ENCODE measurements at regions not wholly inside any gene's neighbourhood (a gene's known extent, or its start where the extent isn't known, plus 50 kb on each side); places are given as distances from the start of the nearest gene placed in this dataset.

- Mint-ChIP-seq H3K27me3 (ENCODE audit: low read depth) (peaks cover 10% of the 10 kb centered on the region), H3K4me3 (no peak overlapping the region), H3K36me3 (no peaks in the 10 kb centered on the region), H3K27ac (no peak overlapping the region), H3K4me1 (peaks cover 5% of the 10 kb centered on the region), H3K9me3 (no peaks in the 10 kb centered on the region)
- TF ChIP-seq CTCF (IDR thresholded peaks at IDR 0.05; ENCODE audit: unreplicated experiment) = no peak
- DNase-seq (ENCODE audit: low spot score in 2 of 2, unreplicated experiment in 2 of 2) = no peak
Measured at GRCh38 chr1:117678246-117678977, 72.6 kb downstream of the TENT5C start.

GRCh38 chr1:117679299-117679698 lies 73.5 kb downstream of the TENT5C start:
- TF ChIP-seq CTCF (IDR thresholded peaks at IDR 0.05; ENCODE audit: unreplicated experiment) = no peak
- H3K36me3 Mint-ChIP-seq = no peaks in the 10 kb centered on the region
- no peak overlapping the region for H3K27ac Mint-ChIP-seq
- H3K9me3 Mint-ChIP-seq = no peaks in the 10 kb centered on the region
- DNase-seq (ENCODE audit: low spot score in 2 of 2, unreplicated experiment in 2 of 2) = no peak
- H3K4me3 Mint-ChIP-seq = no peak overlapping the region
- H3K4me1 Mint-ChIP-seq = peaks cover 5% of the 10 kb centered on the region
- peaks cover 13% of the 10 kb centered on the region for H3K27me3 Mint-ChIP-seq (ENCODE audit: low read depth)

- no peak for TF ChIP-seq CTCF (IDR thresholded peaks at IDR 0.05; ENCODE audit: unreplicated experiment)
- DNase-seq (ENCODE audit: low spot score in 2 of 2, unreplicated experiment in 2 of 2) = no peak
- Mint-ChIP-seq H3K27me3 (ENCODE audit: low read depth) (peaks cover 10% of the 10 kb centered on the region), H3K4me1 (peaks cover 5% of the 10 kb centered on the region), H3K27ac (no peak overlapping the region), H3K9me3 (no peaks in the 10 kb centered on the region), H3K36me3 (no peaks in the 10 kb centered on the region), H3K4me3 (no peak overlapping the region)
Measured at GRCh38 chr1:117679868-117680267, 74.0 kb downstream of the TENT5C start.

GRCh38 chr1:117680316-117681002 lies 74.6 kb downstream of the TENT5C start:
- H3K9me3 Mint-ChIP-seq = no peaks in the 10 kb centered on the region
- H3K27ac Mint-ChIP-seq = no peak overlapping the region
- H3K27me3 Mint-ChIP-seq (ENCODE audit: low read depth) = peaks cover 7% of the 10 kb centered on the region
- DNase-seq (ENCODE audit: low spot score in 2 of 2, unreplicated experiment in 2 of 2) = no peak
- peaks cover 5% of the 10 kb centered on the region for H3K4me1 Mint-ChIP-seq
- no peak for TF ChIP-seq CTCF (IDR thresholded peaks at IDR 0.05; ENCODE audit: unreplicated experiment)
- no peaks in the 10 kb centered on the region for H3K36me3 Mint-ChIP-seq
- H3K4me3 Mint-ChIP-seq = no peak overlapping the region

- peaks cover 5% of the 10 kb centered on the region for H3K4me1 Mint-ChIP-seq
- DNase-seq (ENCODE audit: low spot score in 2 of 2, unreplicated experiment in 2 of 2) = no peak
- no peak overlapping the region for H3K27ac Mint-ChIP-seq
- TF ChIP-seq CTCF (IDR thresholded peaks at IDR 0.05; ENCODE audit: unreplicated experiment) = no peak
- H3K27me3 Mint-ChIP-seq (ENCODE audit: low read depth) = peaks cover 7% of the 10 kb centered on the region
- H3K36me3 Mint-ChIP-seq = no peaks in the 10 kb centered on the region
- H3K9me3 Mint-ChIP-seq = no peaks in the 10 kb centered on the region
- H3K4me3 Mint-ChIP-seq = no peak overlapping the region
Measured at GRCh38 chr1:117681093-117681900, 75.4 kb downstream of the TENT5C start.

Measured in mesothelial cell of epicardium (in vitro differentiated cells).